T-cell (primary cell): ENCODE measurements at regions not wholly inside any gene's neighbourhood (a gene's known extent, or its start where the extent isn't known, plus 50 kb on each side); places are given as distances from the start of the nearest gene placed in this dataset.

Source experiments
- ATAC-seq, 4 experiments: fragments of 200-7000 bp in 3 of 4; fragments of 150-1000 bp in 1 of 4; cut with Tn5 transposase; replicated peaks in 1 of 4; 1 replicate in 3 of 4; 2 replicates in 1 of 4; pipeline ENCODE4 v1.10.0; 2021; ENCODE audit warnings: moderate library complexity in 3 of 4, mild to moderate bottlenecking in 2 of 4, moderate number of reproducible peaks in 1 of 4
- CTCF ChIA-PET, 2 donors: fragments of 300-600 bp; sonication (Branson Sonifier 250); formaldehyde crosslinking; loops; one replicate each; lab custom pipeline; 2022; ENCODE audit warnings: antibody characterized with exemption in 2 of 2; lab: Charles Lee
- POLR2A ChIA-PET, 2 donors: fragments of 300-600 bp; sonication (Branson Sonifier 250); formaldehyde crosslinking; loops; one replicate each; lab custom pipeline; 2022; ENCODE audit warnings: antibody characterized with exemption in 2 of 2; lab: Charles Lee
- DNase-seq, 35 experiments: peaks; one replicate each; pipeline versions ENCODE4 v3.0.0 to v3.0.0-alpha.2; 2013 to 2023
- H3K27ac ChIP-seq: one replicate; pipeline ENCODE4 v1.5.1; 2013; ENCODE audit warnings: low read length
- H3K27me3 ChIP-seq, 2 experiments: replicated peaks in 1 of 2; 1 replicate in 1 of 2; 2 replicates in 1 of 2; pipeline versions ENCODE4 v1.6.1 to v1.7.0; 2013; ENCODE audit warnings: low read length in 1 of 2, mixed read lengths in 1 of 2; ENCODE audit not compliant: control insufficient read depth in 2 of 2, insufficient read depth in 2 of 2; ENCODE audit errors: extremely low read depth in 1 of 2
- H3K36me3 ChIP-seq, 2 donors: 1 replicate in 1 of 2; 2 replicates in 1 of 2; pipeline versions ENCODE4 v1.6.1 to v1.7.0; 2013; ENCODE audit warnings: low read length in 1 of 2; ENCODE audit not compliant: control insufficient read depth in 2 of 2, insufficient read depth in 1 of 2; ENCODE audit errors: extremely low read depth in 1 of 2
- H3K4me1 ChIP-seq, 2 experiments: 1 replicate in 1 of 2; 2 replicates in 1 of 2; pipeline versions ENCODE4 v1.6.1 to v1.7.0; 2013; ENCODE audit warnings: low read length in 2 of 2, mixed read lengths in 1 of 2; ENCODE audit not compliant: insufficient read depth in 2 of 2, control insufficient read depth in 1 of 2; ENCODE audit errors: extremely low read depth in 1 of 2
- H3K4me3 ChIP-seq, 2 donors: 1 replicate in 1 of 2; 2 replicates in 1 of 2; pipeline versions ENCODE4 v1.5.1 to v1.7.0; 2013; ENCODE audit warnings: mild to moderate bottlenecking in 2 of 2, low read length in 1 of 2, moderate library complexity in 1 of 2; ENCODE audit not compliant: control insufficient read depth in 1 of 2; ENCODE audit errors: extremely low read depth in 1 of 2
- H3K9me3 ChIP-seq: 2 replicates; pipeline ENCODE4 v1.7.0; 2013
- H3K27ac Mint-ChIP-seq, 2 donors: one replicate each; pipeline ENCODE4 v1.8.0; 2020 to 2021; ENCODE audit warnings: mild to moderate bottlenecking in 2 of 2, mixed read lengths in 2 of 2
- H3K27me3 Mint-ChIP-seq, 2 donors: one replicate each; pipeline ENCODE4 v1.8.0; 2021 to 2022; ENCODE audit warnings: mixed read lengths in 2 of 2
- H3K36me3 Mint-ChIP-seq: one replicate; pipeline ENCODE4 v1.8.0; 2021; ENCODE audit warnings: mixed read lengths
- H3K4me1 Mint-ChIP-seq, 3 donors: one replicate each; pipeline ENCODE4 v1.8.0; 2020 to 2022; ENCODE audit warnings: mixed read lengths in 3 of 3, mild to moderate bottlenecking in 1 of 3
- H3K4me3 Mint-ChIP-seq, 3 donors: one replicate each; pipeline ENCODE4 v1.8.0; 2020 to 2022; ENCODE audit warnings: mild to moderate bottlenecking in 3 of 3, mixed read lengths in 3 of 3, moderate library complexity in 3 of 3
- H3K9me3 Mint-ChIP-seq, 3 donors: one replicate each; pipeline ENCODE4 v1.8.0; 2020 to 2022; ENCODE audit warnings: mixed read lengths in 3 of 3
- WGBS: methylation state at CpG from one replicate; pipeline ENCODE4 v1.1.5; 2013; ENCODE audit warnings: missing lambda C conversion rate; ENCODE audit not compliant: insufficient coverage; 5-methylcytosine and 5-hydroxymethylcytosine counted together

- peaks cover 71 to 85% (median 82%) of the 10 kb centered on the region in 3 donors for H3K4me1 Mint-ChIP-seq
- no peaks in the 10 kb centered on the region for H3K27me3 Mint-ChIP-seq
- POLR2A ChIA-PET, result interaction anchor here in 1 of 2 donors (0.6 kb wide), 1 partner anchor 675 kb away, joined by 5 read pairs; no protein-coding TSS in a partner anchor
- no peak for ATAC-seq
- H3K9me3 ChIP-seq, result no peaks in the 10 kb centered on the region
- DNase-seq, result no peak
- peak overlapping the region; percentile 82 to 85 for H3K27ac Mint-ChIP-seq
- H3K4me3 ChIP-seq, result no peak overlapping the region
- H3K36me3 Mint-ChIP-seq, result no peaks in the 10 kb centered on the region
- CTCF ChIA-PET, result no interaction called here
- no peaks in the 10 kb centered on the region for H3K27me3 ChIP-seq
- peak overlapping the region in 1 of 3 donors; percentile 78 for H3K4me3 Mint-ChIP-seq
- 100% methylated on average over 2 of the region's 3 CpGs for WGBS
- peaks cover 53 to 55% of the 10 kb centered on the region in 2 experiments for H3K4me1 ChIP-seq
- H3K9me3 Mint-ChIP-seq, result peaks cover 0 to 6% (median 3%) of the 10 kb centered on the region in 3 donors
- peak overlapping the region; percentile 42 for H3K27ac ChIP-seq
- H3K36me3 ChIP-seq, result peaks cover 0 to 3% of the 10 kb centered on the region in 2 donors
Observed at GRCh38 chr4:38326499-38326898, 337.5 kb upstream of the KLF3 start.

- Mint-ChIP-seq H3K9me3 (peaks cover 0 to 6% (median 3%) of the 10 kb centered on the region in 3 donors), H3K27me3 (no peaks in the 10 kb centered on the region), H3K4me3 (peak overlapping the region in 1 of 3 donors; percentile 78), H3K4me1 (peaks cover 74 to 82% (median 80%) of the 10 kb centered on the region in 3 donors), H3K36me3 (no peaks in the 10 kb centered on the region), H3K27ac (peak overlapping the region; percentile 82 to 85)
- Histone ChIP-seq H3K27ac (peak overlapping the region; percentile 42), H3K4me1 (peaks cover 54 to 59% of the 10 kb centered on the region in 2 experiments), H3K27me3 (no peaks in the 10 kb centered on the region), H3K9me3 (no peaks in the 10 kb centered on the region), H3K36me3 (peaks cover 0 to 3% of the 10 kb centered on the region in 2 donors), H3K4me3 (no peak overlapping the region)
- DNase-seq (no peak), ATAC-seq (no peak)
- POLR2A ChIA-PET, result interaction anchor here in 1 of 2 donors (0.6 kb wide), 1 partner anchor 28 kb away, joined by 3 read pairs; no protein-coding TSS in a partner anchor
- CTCF ChIA-PET, result no interaction called here
Observed at GRCh38 chr4:38327174-38327573, 336.8 kb upstream of the KLF3 start.

- peaks cover 0 to 6% (median 3%) of the 10 kb centered on the region in 3 donors for H3K9me3 Mint-ChIP-seq
- no peaks in the 10 kb centered on the region for H3K27me3 ChIP-seq
- no peak overlapping the region for H3K4me3 ChIP-seq
- H3K36me3 ChIP-seq, result peaks cover 0 to 3% of the 10 kb centered on the region in 2 donors
- POLR2A ChIA-PET, result interaction anchor here in 1 of 2 donors (0.6 to 0.7 kb wide), 2 partner anchors 338 to 1091 kb away, joined by 3 to 7 read pairs; no protein-coding TSS in a partner anchor
- H3K4me1 ChIP-seq, result peaks cover 54 to 63% of the 10 kb centered on the region in 2 experiments
- peaks cover 66 to 76% (median 67%) of the 10 kb centered on the region in 3 donors for H3K4me1 Mint-ChIP-seq
- DNase-seq (peak in 21 of 35 experiments; percentile 13 to 67 (median 30)), ATAC-seq (peak; percentile 89 to 93 (median 91))
- CTCF ChIA-PET, result interaction anchor here (0.6 to 1.9 kb wide), 5 partner anchors 9 to 1198 kb away, joined by 3 to 9 read pairs (median 4); partner anchors contain the start of gene UGDH (in 1 of the 2)
- WGBS, result 100% methylated on average over 1 of the region's 8 CpGs
- peak overlapping the region; percentile 82 to 85 for H3K27ac Mint-ChIP-seq
- H3K4me3 Mint-ChIP-seq, result peak overlapping the region in 2 of 3 donors; percentile 25 to 78
- no peaks in the 10 kb centered on the region for H3K27me3 Mint-ChIP-seq
- peak overlapping the region; percentile 1 for H3K27ac ChIP-seq
- no peaks in the 10 kb centered on the region for H3K36me3 Mint-ChIP-seq
- no peaks in the 10 kb centered on the region for H3K9me3 ChIP-seq
Observed at GRCh38 chr4:38328989-38329729, 334.8 kb upstream of the KLF3 start.

GRCh38 chr4:38330321-38330720, 333.7 kb upstream of the KLF3 start:
- H3K4me1 Mint-ChIP-seq, result peaks cover 74 to 84% (median 75%) of the 10 kb centered on the region in 3 donors
- no peak for DNase-seq
- no peaks in the 10 kb centered on the region for H3K36me3 Mint-ChIP-seq
- no peaks in the 10 kb centered on the region for H3K27me3 ChIP-seq
- ChIA-PET CTCF (interaction anchor here in 1 of 2 donors (0.5 to 1.0 kb wide), 3 partner anchors 9 to 1197 kb away, joined by 3 to 7 read pairs (median 4); partner anchors contain the start of gene UGDH), POLR2A (interaction anchor here (0.5 to 0.7 kb wide), 4 partner anchors 11 to 1090 kb away, joined by 3 to 7 read pairs (median 3); no protein-coding TSS in a partner anchor)
- no peaks in the 10 kb centered on the region for H3K27me3 Mint-ChIP-seq
- H3K4me3 Mint-ChIP-seq, result peak overlapping the region in 1 of 3 donors; percentile 78
- peaks cover 50 to 71% of the 10 kb centered on the region in 2 experiments for H3K4me1 ChIP-seq
- ATAC-seq, result no peak
- no peaks in the 10 kb centered on the region for H3K9me3 ChIP-seq
- H3K4me3 ChIP-seq, result peak overlapping the region in 1 of 2 donors; percentile 19
- H3K9me3 Mint-ChIP-seq, result peaks cover 0 to 6% (median 3%) of the 10 kb centered on the region in 3 donors
- WGBS, result no CpG with 5 or more reads among the region's 1 CpG
- H3K36me3 ChIP-seq, result peaks cover 0 to 3% of the 10 kb centered on the region in 2 donors
- peak overlapping the region; percentile 76 to 82 for H3K27ac Mint-ChIP-seq
- H3K27ac ChIP-seq, result no peak overlapping the region

GRCh38 chr4:38330936-38331335, 333.1 kb upstream of the KLF3 start:
- H3K36me3 Mint-ChIP-seq, result no peaks in the 10 kb centered on the region
- peak overlapping the region in 2 of 3 donors; percentile 37 to 78 for H3K4me3 Mint-ChIP-seq
- peaks cover 75 to 85% (median 76%) of the 10 kb centered on the region in 3 donors for H3K4me1 Mint-ChIP-seq
- peak overlapping the region in 1 of 2 donors; percentile 19 for H3K4me3 ChIP-seq
- no peaks in the 10 kb centered on the region for H3K9me3 ChIP-seq
- H3K27me3 Mint-ChIP-seq, result no peaks in the 10 kb centered on the region
- H3K27ac ChIP-seq, result no peak overlapping the region
- CTCF ChIA-PET, result interaction anchor here (0.5 to 0.6 kb wide), 2 partner anchors 219 to 318 kb away, joined by 3 read pairs; no protein-coding TSS in a partner anchor
- H3K27ac Mint-ChIP-seq, result peak overlapping the region; percentile 76 to 82
- peaks cover 0 to 3% of the 10 kb centered on the region in 2 donors for H3K36me3 ChIP-seq
- no peak for DNase-seq
- ATAC-seq, result no peak
- H3K4me1 ChIP-seq, result peaks cover 50 to 74% of the 10 kb centered on the region in 2 experiments
- POLR2A ChIA-PET, result no interaction called here
- H3K9me3 Mint-ChIP-seq, result peaks cover 0 to 3% (median 3%) of the 10 kb centered on the region in 3 donors
- H3K27me3 ChIP-seq, result no peaks in the 10 kb centered on the region
- WGBS, result 70% methylated on average over 7 of the region's 7 CpGs

- Mint-ChIP-seq H3K27ac (no peak overlapping the region), H3K36me3 (peaks cover 1% of the 10 kb centered on the region), H3K4me3 (no peak overlapping the region), H3K4me1 (peaks cover 61 to 71% (median 64%) of the 10 kb centered on the region in 3 donors), H3K9me3 (peaks cover 0 to under 1% (median 0%) of the 10 kb centered on the region in 3 donors), H3K27me3 (no peaks in the 10 kb centered on the region)
- ATAC-seq (no peak), DNase-seq (no peak)
- ChIA-PET POLR2A (no interaction called here), CTCF (interaction anchor here in 1 of 2 donors (0.7 kb wide), 1 partner anchor 1847 kb away, joined by 3 read pairs; no protein-coding TSS in a partner anchor)
- H3K9me3 ChIP-seq, result no peaks in the 10 kb centered on the region
- H3K27me3 ChIP-seq, result no peaks in the 10 kb centered on the region
- H3K36me3 ChIP-seq, result no peaks in the 10 kb centered on the region
- H3K27ac ChIP-seq, result no peak overlapping the region
- no peak overlapping the region for H3K4me3 ChIP-seq
- H3K4me1 ChIP-seq, result peaks cover 43 to 59% of the 10 kb centered on the region in 2 experiments
- 89% methylated on average over 1 of the region's 4 CpGs for WGBS
Observed at GRCh38 chr4:38332699-38333098, 331.3 kb upstream of the KLF3 start.
